HG03432 (cell line): ENCODE measurements at regions not wholly inside any gene's neighbourhood (a gene's known extent, or its start where the extent isn't known, plus 50 kb on each side); places are given as distances from the start of the nearest gene placed in this dataset.
"Not testable (repeated sequence)": the region's sequence is repeated elsewhere in the genome, so short reads cannot be mapped to it uniquely, and the experiment has no call there.

Experiments
- ATAC-seq: cut with Tn5 transposase; IDR thresholded peaks from one replicate; pipeline ENCODE4 v1.9.1; 2021; ENCODE audit warnings: mild to moderate bottlenecking, moderate library complexity; ENCODE audit not compliant: unreplicated experiment

GRCh38 chr6:57984575-57984974 is 667.1 kb downstream of the PRIM2 start:
- not testable (repeated sequence) for ATAC-seq

DNA sequence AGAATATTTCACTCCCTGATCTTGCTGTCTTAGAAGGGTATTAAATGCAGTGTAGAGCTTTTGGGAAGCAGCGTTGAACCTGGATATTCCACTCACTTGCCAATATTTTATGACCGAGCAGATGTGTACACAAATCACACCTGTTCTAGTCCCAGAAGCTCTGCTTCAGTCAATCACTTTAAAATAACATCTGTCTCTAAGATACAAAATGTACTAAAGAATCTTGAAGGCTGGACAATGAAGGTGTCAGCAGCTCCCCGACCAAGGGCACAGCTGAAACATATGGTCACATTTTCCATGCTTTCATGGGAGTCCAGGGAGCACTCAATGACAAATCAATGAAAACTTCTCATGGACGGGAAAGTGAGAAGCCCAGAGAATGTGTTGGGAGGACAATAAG is 668.3 kb downstream of the PRIM2 start:
- not testable (repeated sequence) for ATAC-seq

- peak; percentile 100 for ATAC-seq
These were observed 669.2 kb downstream of the PRIM2 start for GRCh38 chr6:57986584-57986983.

- not testable (repeated sequence) for ATAC-seq
These were observed 672.2 kb downstream of the PRIM2 start for GRCh38 chr6:57989520-57990080.

DNA sequence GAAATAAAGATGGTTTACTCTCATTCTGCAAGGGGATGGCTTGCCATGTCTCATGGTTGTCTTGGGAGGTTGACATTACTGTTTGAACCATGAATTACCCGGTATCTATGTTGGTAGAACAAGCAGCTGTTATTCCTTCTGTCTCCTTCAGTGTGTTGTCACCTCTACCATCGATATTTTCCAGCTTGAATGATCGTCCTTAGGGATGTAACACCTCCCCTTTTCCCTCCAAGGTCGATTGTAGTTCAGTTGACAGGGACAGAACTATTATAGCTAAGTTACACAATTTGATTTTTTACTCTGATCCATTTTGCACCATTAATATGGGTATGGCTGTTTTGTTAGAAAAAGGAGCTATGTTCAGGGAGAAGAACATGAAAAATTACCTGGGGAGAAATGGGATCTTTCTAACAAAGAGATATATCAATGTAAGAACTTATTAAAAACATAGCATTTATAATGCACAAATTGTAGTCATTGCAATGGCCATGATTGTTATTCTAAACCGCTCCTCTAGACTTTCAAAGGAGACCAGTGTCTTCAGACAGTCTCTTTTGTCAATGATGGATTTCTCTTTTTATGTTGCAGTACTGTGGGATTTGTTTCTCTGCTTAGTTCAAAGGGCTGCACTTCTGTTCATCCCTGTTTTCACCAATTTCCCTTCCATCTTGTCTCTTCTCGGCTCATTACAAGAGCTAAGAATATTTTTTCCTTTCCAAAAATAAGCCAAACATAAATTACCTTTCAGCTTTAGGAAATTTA is 681.6 kb downstream of the PRIM2 start:
- not testable (repeated sequence) for ATAC-seq

DNA sequence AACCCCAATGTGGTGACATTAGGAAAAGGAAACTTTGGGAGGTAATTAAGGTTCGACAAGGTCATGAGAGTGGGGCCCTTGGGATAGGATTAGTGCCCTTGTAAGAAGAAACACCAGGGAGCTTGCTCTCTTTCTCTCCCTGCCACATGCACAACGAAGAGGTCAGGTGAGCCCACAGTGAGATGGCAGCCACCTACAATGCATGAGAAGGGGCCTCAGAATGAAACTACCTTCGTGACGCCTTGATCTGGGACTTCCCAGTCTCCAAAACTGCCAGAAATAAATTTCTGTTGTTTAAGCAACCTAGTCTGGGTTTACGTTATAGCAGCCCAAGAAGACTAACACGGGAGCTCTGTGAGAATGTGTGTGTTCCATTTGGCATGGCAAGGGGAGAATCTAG is 682.8 kb downstream of the PRIM2 start:
- ATAC-seq = not testable (repeated sequence)

DNA sequence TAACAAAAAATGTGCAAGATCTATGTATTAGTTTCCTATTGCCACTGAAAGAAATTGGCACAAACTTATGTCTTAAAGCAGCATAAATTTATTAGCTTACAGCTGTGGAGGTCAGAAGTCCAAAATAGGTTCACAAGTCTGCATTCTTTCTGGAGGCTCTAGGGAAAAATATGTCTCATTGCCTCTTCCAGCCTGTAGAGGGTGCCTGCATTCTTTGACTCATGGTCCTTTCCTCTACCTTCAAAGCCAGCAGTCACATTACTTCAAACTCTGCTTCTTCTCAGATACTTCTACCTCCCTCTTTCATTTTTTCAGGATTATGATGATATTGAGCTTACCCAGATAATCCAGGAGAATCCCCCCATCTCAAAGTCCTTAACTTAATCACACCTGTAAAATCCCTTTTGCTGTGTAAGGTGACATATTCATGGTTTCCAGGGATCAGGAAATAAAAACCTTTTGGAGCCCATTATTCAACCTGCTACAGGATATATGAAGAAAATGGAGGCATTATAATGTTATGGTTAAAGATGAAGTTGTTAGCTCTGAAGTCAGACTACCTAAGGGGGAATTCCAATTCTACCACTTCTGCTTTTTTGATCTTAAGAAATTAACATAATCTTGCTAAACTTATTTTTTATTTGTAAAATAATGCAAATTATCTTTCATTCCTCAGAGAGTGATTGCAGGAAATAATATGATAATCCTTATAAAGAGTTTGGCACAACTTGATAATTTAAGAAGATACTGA is 686.2 kb downstream of the PRIM2 start:
- peak; percentile 70 for ATAC-seq

DNA sequence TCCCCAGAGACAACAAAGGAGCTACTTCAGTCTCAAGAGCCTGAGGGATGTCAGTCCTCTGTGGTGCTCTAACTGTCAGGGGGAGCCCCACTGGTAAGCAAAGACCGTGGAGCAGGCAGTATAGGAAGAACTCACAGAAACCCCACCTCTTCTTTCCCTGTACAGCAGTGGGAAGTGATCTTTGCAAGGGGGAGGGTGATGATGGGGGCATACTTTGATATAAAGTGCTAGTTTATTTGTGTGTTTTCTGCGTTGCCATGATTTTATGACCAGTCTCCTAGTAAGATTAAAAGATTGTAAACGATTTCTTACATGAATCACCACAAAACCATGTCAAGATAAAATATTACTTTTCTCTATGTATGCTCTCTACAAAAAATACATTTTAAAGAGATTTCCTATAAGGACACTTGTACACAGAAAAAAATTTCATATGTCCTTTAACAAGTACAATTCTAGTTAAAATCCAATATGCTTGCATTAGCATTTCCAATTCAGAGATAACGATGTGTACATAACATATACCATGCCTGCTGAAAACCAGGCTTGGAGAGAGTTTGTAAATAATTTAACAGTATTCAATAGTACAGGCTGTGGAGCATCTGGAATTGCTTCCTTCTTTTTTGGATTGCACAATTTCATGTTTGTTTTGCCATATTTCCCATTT is 690.0 kb downstream of the PRIM2 start:
- not testable (repeated sequence) for ATAC-seq

DNA sequence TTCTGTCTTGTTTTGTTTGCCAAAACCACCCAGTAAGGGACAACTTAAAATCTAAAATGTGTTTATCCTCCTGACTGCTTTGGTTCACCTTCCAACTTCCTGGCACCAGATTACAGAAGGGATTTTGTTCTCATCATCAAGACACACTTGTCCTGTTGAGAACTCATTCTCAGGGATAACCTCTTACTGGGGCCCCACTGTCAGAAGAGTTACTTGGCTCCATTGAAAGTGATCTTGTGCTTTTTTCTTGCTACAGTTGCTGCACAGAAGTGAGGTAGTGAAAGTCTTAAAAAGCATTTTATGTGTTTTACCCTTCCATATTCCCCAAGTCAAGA is 690.5 kb downstream of the PRIM2 start:
- not testable (repeated sequence) for ATAC-seq

GRCh38 chr6:58011954-58012600 is 694.6 kb downstream of the PRIM2 start:
- ATAC-seq = not testable (repeated sequence)

GRCh38 chr6:58016614-58017013 is 699.2 kb downstream of the PRIM2 start:
- not testable (repeated sequence) for ATAC-seq

- not testable (repeated sequence) for ATAC-seq
These were observed 710.8 kb downstream of the PRIM2 start for GRCh38 chr6:58028188-58028587.

- ATAC-seq = not testable (repeated sequence)
These were observed 720.8 kb downstream of the PRIM2 start for GRCh38 chr6:58038213-58038612.

DNA sequence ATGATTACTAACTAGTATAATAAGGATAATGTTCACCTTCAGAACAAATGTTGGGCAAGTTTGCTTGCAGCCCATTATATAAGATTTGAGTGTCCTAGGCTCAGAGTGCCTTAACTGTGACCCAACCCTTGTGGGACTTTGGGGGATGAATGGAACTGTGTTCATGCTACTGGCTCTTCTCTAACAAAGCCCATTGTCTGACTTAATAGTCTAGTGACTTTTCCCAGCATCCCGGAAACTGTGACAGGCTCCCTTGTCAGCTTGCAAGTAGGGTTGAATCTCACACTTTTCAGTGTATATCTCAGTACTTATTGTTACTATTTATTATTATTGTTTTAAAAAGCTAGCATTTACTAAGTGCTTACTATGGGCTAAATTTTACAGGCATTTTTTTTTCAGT is 729.2 kb downstream of the PRIM2 start:
- not testable (repeated sequence) for ATAC-seq

DNA sequence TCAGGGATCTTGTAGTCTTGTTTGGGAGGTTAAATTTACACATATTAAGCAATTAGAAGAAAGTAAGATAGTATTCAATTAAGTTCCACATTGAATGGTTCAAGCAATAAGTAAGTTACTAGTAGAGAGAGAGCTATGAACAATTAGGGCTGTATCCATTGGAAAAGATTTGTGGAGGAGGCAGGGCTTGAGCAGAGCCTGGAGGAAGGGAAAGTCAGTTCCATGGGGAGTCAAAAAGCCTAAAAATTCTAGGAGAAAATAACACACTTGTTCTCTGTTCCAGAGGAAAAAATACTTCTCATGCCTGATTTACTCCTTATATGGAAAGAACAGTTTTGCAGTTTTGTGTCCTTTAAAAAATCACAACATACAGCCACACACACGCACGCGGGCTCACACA is 730.0 kb downstream of the PRIM2 start:
- ATAC-seq = not testable (repeated sequence)

- ATAC-seq = not testable (repeated sequence)
These were observed 730.4 kb downstream of the PRIM2 start for GRCh38 chr6:58047865-58048264.

DNA sequence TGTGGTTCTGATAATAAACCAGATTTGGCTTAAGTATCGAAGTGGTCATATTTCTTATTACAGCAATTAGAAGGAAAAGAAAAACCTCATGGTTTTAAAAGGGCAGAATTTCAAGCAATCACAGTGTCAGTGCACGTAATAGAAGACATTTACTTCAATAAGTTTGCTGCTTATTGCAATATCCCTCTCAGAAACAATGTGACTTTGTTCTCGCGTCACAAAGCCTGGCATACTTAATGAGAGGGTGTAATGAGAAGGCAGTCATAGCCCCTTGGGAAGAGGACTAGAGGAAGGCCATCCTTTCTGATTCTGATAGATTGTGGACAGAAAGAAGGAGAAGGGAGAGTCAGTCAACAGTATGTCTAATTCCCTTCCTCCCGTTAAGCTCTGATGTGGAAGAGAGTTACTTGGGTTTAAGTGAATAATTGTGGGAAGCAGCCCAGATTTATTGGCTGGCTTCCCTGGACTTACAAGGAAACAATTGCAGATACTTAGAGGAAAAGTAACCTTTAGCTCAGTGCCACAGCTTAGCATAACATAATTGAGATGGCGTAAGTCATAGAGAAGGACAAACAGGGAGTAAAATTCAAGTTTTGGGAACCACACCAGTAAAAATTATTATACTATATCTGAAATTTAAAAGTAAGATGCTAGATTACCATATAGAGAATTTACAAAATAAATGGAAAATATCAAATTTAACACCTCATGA is 738.2 kb downstream of the PRIM2 start:
- ATAC-seq = not testable (repeated sequence)

- ATAC-seq = not testable (repeated sequence)
These were observed 742.3 kb downstream of the PRIM2 start for GRCh38 chr6:58059701-58060100.

DNA sequence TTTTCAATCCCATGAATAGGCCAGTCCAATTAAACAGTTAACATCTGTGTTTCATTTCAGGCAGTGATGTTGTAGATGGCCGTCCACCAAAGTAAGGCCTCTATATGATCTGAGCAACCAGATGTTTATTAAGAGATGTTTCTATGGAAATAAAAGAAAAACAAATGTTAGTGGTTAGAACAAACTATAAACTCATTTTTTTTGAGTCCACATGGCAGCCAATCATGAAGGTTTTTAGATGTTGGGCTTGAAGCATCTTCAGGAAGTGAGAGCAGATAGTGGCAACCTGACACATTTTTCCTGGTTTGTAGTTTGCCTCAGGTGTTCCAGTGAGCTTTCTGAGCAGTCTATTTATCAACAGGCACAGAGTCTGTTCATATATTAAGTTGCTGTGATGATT is 746.1 kb downstream of the PRIM2 start:
- ATAC-seq = not testable (repeated sequence)

GRCh38 chr6:58067867-58068548 is 750.6 kb downstream of the PRIM2 start:
- not testable (repeated sequence) for ATAC-seq
